ENCODE measurements at regions not wholly inside any gene's neighbourhood (a gene's known extent, or its start where the extent isn't known, plus 50 kb on each side); places are given as distances from the start of the nearest gene placed in this dataset.

- H3K4me3 Mint-ChIP-seq: no peak overlapping the region
- H3K27ac Mint-ChIP-seq: no peak overlapping the region
- H3K4me1 Mint-ChIP-seq: peaks cover 7% of the 10 kb centered on the region
- no peak for DNase-seq
- peaks cover 13% of the 10 kb centered on the region for H3K27me3 Mint-ChIP-seq
- H3K9me3 Mint-ChIP-seq: no peaks in the 10 kb centered on the region
- CTCF ChIA-PET: no interaction called here
- no peaks in the 10 kb centered on the region for H3K36me3 Mint-ChIP-seq (ENCODE audit: low read depth)
- POLR2A ChIA-PET: no interaction called here
Measured at GRCh38 chr4:122010610-122011009, 58.8 kb upstream of the TRPC3 start.

GRCh38 chr4:122009524-122009923 is 57.7 kb upstream of the TRPC3 start:
- no peaks in the 10 kb centered on the region for H3K36me3 Mint-ChIP-seq (ENCODE audit: low read depth)
- H3K4me3 Mint-ChIP-seq: no peak overlapping the region
- POLR2A ChIA-PET: no interaction called here
- DNase-seq: no peak
- no peak overlapping the region for H3K27ac Mint-ChIP-seq
- H3K9me3 Mint-ChIP-seq: no peaks in the 10 kb centered on the region
- H3K27me3 Mint-ChIP-seq: peaks cover 13% of the 10 kb centered on the region
- CTCF ChIA-PET: no interaction called here
- H3K4me1 Mint-ChIP-seq: peaks cover 7% of the 10 kb centered on the region

- Mint-ChIP-seq H3K4me1 (peaks cover 7% of the 10 kb centered on the region), H3K36me3 (ENCODE audit: low read depth) (no peaks in the 10 kb centered on the region), H3K4me3 (no peak overlapping the region), H3K9me3 (no peaks in the 10 kb centered on the region), H3K27me3 (peaks cover 15% of the 10 kb centered on the region), H3K27ac (no peak overlapping the region)
- DNase-seq: no peak
- POLR2A ChIA-PET: no interaction called here
- CTCF ChIA-PET: interaction anchor here (1.4 kb wide), 1 partner anchor 10 kb away, joined by 4 read pairs; no protein-coding TSS in a partner anchor
Measured at GRCh38 chr4:122007016-122007415, 55.2 kb upstream of the TRPC3 start.

- no peak overlapping the region for H3K27ac Mint-ChIP-seq
- peaks cover 7% of the 10 kb centered on the region for H3K4me1 Mint-ChIP-seq
- no peak overlapping the region for H3K4me3 Mint-ChIP-seq
- H3K36me3 Mint-ChIP-seq (ENCODE audit: low read depth): no peaks in the 10 kb centered on the region
- ChIA-PET CTCF (interaction anchor here (1.4 kb wide), 1 partner anchor 8 kb away, joined by 4 read pairs; no protein-coding TSS in a partner anchor), POLR2A (no interaction called here)
- no peaks in the 10 kb centered on the region for H3K9me3 Mint-ChIP-seq
- H3K27me3 Mint-ChIP-seq: peaks cover 13% of the 10 kb centered on the region
- no peak for DNase-seq
Measured at GRCh38 chr4:122005064-122005755, 53.4 kb upstream of the TRPC3 start.

GRCh38 chr4:122003335-122003734 is 51.5 kb upstream of the TRPC3 start:
- Mint-ChIP-seq H3K36me3 (ENCODE audit: low read depth) (no peaks in the 10 kb centered on the region), H3K27ac (no peak overlapping the region), H3K9me3 (no peaks in the 10 kb centered on the region), H3K27me3 (peaks cover 17% of the 10 kb centered on the region), H3K4me3 (no peak overlapping the region), H3K4me1 (peaks cover 7% of the 10 kb centered on the region)
- CTCF ChIA-PET: interaction anchor here (1.1 kb wide), 1 partner anchor 95 kb away, joined by 3 read pairs; no protein-coding TSS in a partner anchor
- peak; percentile 17 for DNase-seq
- POLR2A ChIA-PET: no interaction called here
